ENCODE measurements at regions not wholly inside any gene's neighbourhood (a gene's known extent, or its start where the extent isn't known, plus 50 kb on each side); places are given as distances from the start of the nearest gene placed in this dataset.
"Not testable (repeated sequence)": the region's sequence is repeated elsewhere in the genome, so short reads cannot be mapped to it uniquely, and the experiment has no call there.

- Mint-ChIP-seq H3K4me1 (ENCODE audit: unreplicated experiment) (peaks cover 20% of the 10 kb centered on the region), H3K27me3 (ENCODE audit: unreplicated experiment) (no peaks in the 10 kb centered on the region), H3K4me3 (ENCODE audit: unreplicated experiment) (no peak overlapping the region), H3K27ac (ENCODE audit: unreplicated experiment) (no peak overlapping the region), H3K36me3 (ENCODE audit: low read depth, unreplicated experiment) (no peaks in the 10 kb centered on the region), H3K9me3 (ENCODE audit: unreplicated experiment) (no peaks in the 10 kb centered on the region)
- DNase-seq (ENCODE audit: low spot score): no peak
- TF ChIP-seq CTCF (IDR thresholded peaks at IDR 0.05; ENCODE audit: unreplicated experiment): no peak
Observed at GRCh38 chr14:37819155-37820015, 224.0 kb downstream of the TTC6 start.

- not testable (repeated sequence) for H3K4me1 Mint-ChIP-seq (ENCODE audit: unreplicated experiment); H3K27me3 Mint-ChIP-seq (ENCODE audit: unreplicated experiment); H3K27ac Mint-ChIP-seq (ENCODE audit: unreplicated experiment); H3K4me3 Mint-ChIP-seq (ENCODE audit: unreplicated experiment); H3K9me3 Mint-ChIP-seq (ENCODE audit: unreplicated experiment); DNase-seq (ENCODE audit: low spot score); H3K36me3 Mint-ChIP-seq (ENCODE audit: low read depth, unreplicated experiment)
Observed at GRCh38 chr14:37820810-37821209, 225.4 kb downstream of the TTC6 start.

GRCh38 chr14:37824939-37825712 lies 229.7 kb downstream of the TTC6 start:
- Mint-ChIP-seq H3K36me3 (ENCODE audit: low read depth, unreplicated experiment) (no peaks in the 10 kb centered on the region), H3K4me3 (ENCODE audit: unreplicated experiment) (no peak overlapping the region), H3K27me3 (ENCODE audit: unreplicated experiment) (no peaks in the 10 kb centered on the region), H3K27ac (ENCODE audit: unreplicated experiment) (no peak overlapping the region), H3K4me1 (ENCODE audit: unreplicated experiment) (peaks cover 4% of the 10 kb centered on the region), H3K9me3 (ENCODE audit: unreplicated experiment) (no peaks in the 10 kb centered on the region)
- no peak for DNase-seq (ENCODE audit: low spot score)
- no peak for TF ChIP-seq CTCF (IDR thresholded peaks at IDR 0.05; ENCODE audit: unreplicated experiment)

- H3K36me3 Mint-ChIP-seq (ENCODE audit: low read depth, unreplicated experiment): no peaks in the 10 kb centered on the region
- H3K4me3 Mint-ChIP-seq (ENCODE audit: unreplicated experiment): no peak overlapping the region
- H3K27ac Mint-ChIP-seq (ENCODE audit: unreplicated experiment): no peak overlapping the region
- peaks cover 4% of the 10 kb centered on the region for H3K4me1 Mint-ChIP-seq (ENCODE audit: unreplicated experiment)
- H3K27me3 Mint-ChIP-seq (ENCODE audit: unreplicated experiment): no peaks in the 10 kb centered on the region
- TF ChIP-seq CTCF (IDR thresholded peaks at IDR 0.05; ENCODE audit: unreplicated experiment): no peak
- no peaks in the 10 kb centered on the region for H3K9me3 Mint-ChIP-seq (ENCODE audit: unreplicated experiment)
- DNase-seq (ENCODE audit: low spot score): no peak
Observed at GRCh38 chr14:37826869-37827268, 231.4 kb downstream of the TTC6 start.

- no peaks in the 10 kb centered on the region for H3K27me3 Mint-ChIP-seq (ENCODE audit: unreplicated experiment)
- H3K9me3 Mint-ChIP-seq (ENCODE audit: unreplicated experiment): no peaks in the 10 kb centered on the region
- H3K4me1 Mint-ChIP-seq (ENCODE audit: unreplicated experiment): peaks cover 4% of the 10 kb centered on the region
- H3K4me3 Mint-ChIP-seq (ENCODE audit: unreplicated experiment): no peak overlapping the region
- no peak overlapping the region for H3K27ac Mint-ChIP-seq (ENCODE audit: unreplicated experiment)
- DNase-seq (ENCODE audit: low spot score): no peak
- H3K36me3 Mint-ChIP-seq (ENCODE audit: low read depth, unreplicated experiment): peaks cover 4% of the 10 kb centered on the region
- TF ChIP-seq CTCF (IDR thresholded peaks at IDR 0.05; ENCODE audit: unreplicated experiment): no peak
Observed at GRCh38 chr14:37830271-37830670, 234.8 kb downstream of the TTC6 start.

Measured in endothelial cell (in vitro differentiated cells).